H1 (cell line): ENCODE measurements at regions not wholly inside any gene's neighbourhood (a gene's known extent, or its start where the extent isn't known, plus 50 kb on each side); places are given as distances from the start of the nearest gene placed in this dataset.

Source experiments
- CTCF ChIA-PET: fragments of 300-600 bp; sonication (Branson Sonifier 250); formaldehyde crosslinking; loops from one replicate; lab custom pipeline; 2021; ENCODE audit not compliant: partially characterized antibody; lab: Charles Lee
- POLR2A ChIA-PET: fragments of 300-600 bp; sonication (Branson Sonifier 250); formaldehyde crosslinking; loops from one replicate; lab custom pipeline; 2021; ENCODE audit warnings: inconsistent platforms; ENCODE audit not compliant: partially characterized antibody; lab: Charles Lee
- DNase-seq, 2 experiments: peaks; one replicate each; pipeline versions ENCODE4 v3.0.0 to v3.0.0-alpha.2; 2010 to 2022; ENCODE audit warnings: low spot score in 2 of 2, low read depth in 1 of 2, mixed read lengths in 1 of 2
- FAIRE-seq: peaks from 2 replicates; lab custom pipeline; 2011; peaks lifted over from hg19 to GRCh38; lab: Jason Lieb, UNC
- H2AFZ ChIP-seq: 2 replicates; pipeline ENCODE4 v1.8.1; 2012; ENCODE audit warnings: low read length, inconsistent platforms
- H2AK5ac ChIP-seq: 2 replicates; pipeline ENCODE4 v1.6.1; 2013; ENCODE audit warnings: low read depth, low read length
- H2BK120ac ChIP-seq: replicated peaks from 2 replicates; pipeline ENCODE3; 2013; ENCODE audit warnings: low read depth, low read length, inconsistent platforms
- H2BK12ac ChIP-seq: 2 replicates; pipeline ENCODE4 v1.6.1; 2013; ENCODE audit warnings: low read depth, low read length
- H2BK15ac ChIP-seq: 2 replicates; pipeline ENCODE4 v1.6.1; 2013; ENCODE audit warnings: low read length
- H2BK20ac ChIP-seq: 2 replicates; pipeline ENCODE4 v1.6.1; 2013; ENCODE audit warnings: low read length
- H2BK5ac ChIP-seq: 2 replicates; pipeline ENCODE4 v1.6.1; 2013; ENCODE audit warnings: low read depth, low read length
- H3K14ac ChIP-seq: 2 replicates; pipeline ENCODE4 v1.6.1; 2013; ENCODE audit warnings: inconsistent platforms; ENCODE audit not compliant: insufficient read length
- H3K18ac ChIP-seq: 2 replicates; pipeline ENCODE4 v1.6.1; 2013; ENCODE audit warnings: low read length; ENCODE audit errors: extremely low read depth
- H3K23ac ChIP-seq: 2 replicates; pipeline ENCODE4 v1.6.1; 2013; ENCODE audit warnings: inconsistent platforms; ENCODE audit not compliant: insufficient read length
- H3K23me2 ChIP-seq: 2 replicates; pipeline ENCODE4 v1.6.1; 2013; ENCODE audit warnings: low read depth, low read length
- H3K27ac ChIP-seq: 2 replicates; pipeline ENCODE4 v1.6.1; 2011; ENCODE audit warnings: low read depth, low read length, inconsistent platforms
- H3K27me3 ChIP-seq, 4 experiments: replicated peaks in 1 of 4; 1 replicate in 1 of 4; 2 replicates in 3 of 4; pipeline versions ENCODE4 v1.6.1 to v1.8.1; 2011 to 2013; ENCODE audit warnings: low read length in 3 of 4, mild to moderate bottlenecking in 3 of 4, inconsistent platforms in 2 of 4, mixed read lengths in 2 of 4, moderate library complexity in 1 of 4; ENCODE audit not compliant: control insufficient read depth in 3 of 4, insufficient read depth in 3 of 4; ENCODE audit errors: extremely low read depth in 1 of 4
- H3K36me3 ChIP-seq, 4 experiments: 2 replicates each; pipeline versions ENCODE4 v1.6.1 to v1.8.1; 2011 to 2013; ENCODE audit warnings: mild to moderate bottlenecking in 4 of 4, low read length in 3 of 4, moderate library complexity in 2 of 4, control low read depth in 1 of 4, inconsistent platforms in 1 of 4; ENCODE audit not compliant: insufficient read depth in 4 of 4, control insufficient read depth in 2 of 4
- H3K4ac ChIP-seq: replicated peaks from 2 replicates; pipeline ENCODE3; 2013; ENCODE audit warnings: low read length, low read depth, mixed read lengths, inconsistent platforms; ENCODE audit not compliant: insufficient read length
- H3K4me1 ChIP-seq, 4 experiments: replicated peaks in 1 of 4; 1 replicate in 1 of 4; 2 replicates in 3 of 4; pipeline versions ENCODE4 v1.6.1 to v1.8.1; 2011 to 2013; ENCODE audit warnings: low read length in 3 of 4, inconsistent platforms in 2 of 4, mixed read lengths in 1 of 4; ENCODE audit not compliant: insufficient read depth in 4 of 4, control insufficient read depth in 3 of 4
- H3K4me2 ChIP-seq, 2 experiments: 2 replicates each; pipeline versions ENCODE4 v1.6.1 to v1.8.1; 2011 to 2013; ENCODE audit warnings: low read depth in 2 of 2, low read length in 2 of 2, control low read depth in 1 of 2, inconsistent platforms in 1 of 2, mild to moderate bottlenecking in 1 of 2; ENCODE audit not compliant: insufficient read depth in 1 of 2
- H3K4me3 ChIP-seq, 4 experiments: fragments of 200-600, 300-600 bp in 1 of 4; sonication (generic), shearing (Covaris generic), sonication (Bioruptor Twin) in 1 of 4; 2 replicates each; pipeline versions ENCODE4 v1.5.1 to v1.8.1; 2011 to 2016; ENCODE audit warnings: low read length in 4 of 4, low read depth in 3 of 4, control low read depth in 2 of 4, inconsistent platforms in 2 of 4, mild to moderate bottlenecking in 2 of 4, mixed read lengths in 1 of 4, moderate library complexity in 1 of 4; ENCODE audit not compliant: insufficient read depth in 2 of 4; ENCODE audit errors: extremely low read depth in 1 of 4
- H3K56ac ChIP-seq: replicated peaks from 2 replicates; pipeline ENCODE3; 2013; ENCODE audit warnings: low read depth, mild to moderate bottlenecking, mixed read lengths, low read length, inconsistent platforms; ENCODE audit not compliant: insufficient read length
- H3K79me1 ChIP-seq: 2 replicates; pipeline ENCODE4 v1.6.1; 2013; ENCODE audit warnings: low read depth, low read length, control low read depth
- H3K79me2 ChIP-seq, 2 experiments: 2 replicates each; pipeline versions ENCODE4 v1.6.1 to v1.8.1; 2012 to 2013; ENCODE audit warnings: low read length in 2 of 2, mild to moderate bottlenecking in 2 of 2, inconsistent platforms in 1 of 2; ENCODE audit not compliant: insufficient read depth in 2 of 2, control insufficient read depth in 1 of 2
- H3K9ac ChIP-seq, 4 experiments: replicated peaks in 1 of 4; 1 replicate in 1 of 4; 2 replicates in 3 of 4; pipeline versions ENCODE4 v1.6.1 to v1.8.1; 2011 to 2013; ENCODE audit warnings: low read depth in 3 of 4, low read length in 3 of 4, control low read depth in 2 of 4, mild to moderate bottlenecking in 2 of 4, moderate library complexity in 2 of 4, inconsistent platforms in 1 of 4; ENCODE audit errors: extremely low read depth in 1 of 4
- H3K9me3 ChIP-seq, 2 experiments: 2 replicates each; pipeline versions ENCODE4 v1.6.1 to v1.8.1; 2012 to 2013; ENCODE audit warnings: mild to moderate bottlenecking in 2 of 2, moderate library complexity in 2 of 2, control low read depth in 1 of 2, inconsistent platforms in 1 of 2, low read depth in 1 of 2, low read length in 1 of 2, mixed read lengths in 1 of 2; ENCODE audit not compliant: insufficient read depth in 2 of 2
- H4K20me1 ChIP-seq, 2 experiments: replicated peaks in 1 of 2; 2 replicates each; pipeline versions ENCODE3 to v1.8.1; 2011 to 2013; ENCODE audit warnings: inconsistent platforms in 2 of 2, low read length in 2 of 2, mild to moderate bottlenecking in 1 of 2; ENCODE audit not compliant: insufficient read depth in 2 of 2, control insufficient read depth in 1 of 2
- H4K5ac ChIP-seq: 2 replicates; pipeline ENCODE4 v1.6.1; 2013; ENCODE audit warnings: low read length, low read depth, mixed read lengths, inconsistent platforms; ENCODE audit not compliant: insufficient read length
- H4K8ac ChIP-seq: 2 replicates; pipeline ENCODE4 v1.8.0; 2013; ENCODE audit warnings: mild to moderate bottlenecking, moderate library complexity, low read length, inconsistent platforms; ENCODE audit not compliant: insufficient read depth; ENCODE audit errors: extremely low read depth
- H4K91ac ChIP-seq: replicated peaks from 2 replicates; pipeline ENCODE3; 2013; ENCODE audit warnings: low read length, mixed read lengths, inconsistent platforms; ENCODE audit not compliant: insufficient read length
- CTCF ChIP-seq, 3 experiments: IDR thresholded peaks; 1 replicate in 2 of 3; 2 replicates in 1 of 3; pipeline versions ENCODE4 v1.5.1 to v1.6.1; 2011; ENCODE audit warnings: low read length in 3 of 3, mild to moderate bottlenecking in 3 of 3, inconsistent platforms in 2 of 3, low read depth in 1 of 3, moderate library complexity in 1 of 3; ENCODE audit not compliant: insufficient read depth in 1 of 3; ENCODE audit errors: control extremely low read depth in 1 of 3
- RNF2 ChIP-seq: fragments of 200-900, 300-1000 bp; sonication (generic); IDR thresholded peaks from 2 replicates; pipeline ENCODE4 v1.7.1; 2016; ENCODE audit warnings: borderline replicate concordance, low read depth, mild to moderate bottlenecking, antibody characterized with exemption, low read length; ENCODE audit not compliant: poor library complexity, severe bottlenecking; ENCODE audit errors: missing control alignments
- WGBS, 2 experiments: shearing (Covaris generic) in 1 of 2; methylation state at CpG; one replicate each; pipeline versions ENCODE4 v1.1.6 to v1.1.7; 2013 to 2015; ENCODE audit warnings: low lambda C conversion rate in 2 of 2, mixed read lengths in 2 of 2, inconsistent platforms in 1 of 2, low coverage in 1 of 2, missing lambda C conversion rate in 1 of 2; ENCODE audit not compliant: insufficient replicate concordance in 2 of 2, insufficient coverage in 1 of 2, insufficient read length in 1 of 2; ENCODE audit errors: extremely low coverage in 1 of 2, missing lambda C conversion rate in 1 of 2; 5-methylcytosine and 5-hydroxymethylcytosine counted together

DNA sequence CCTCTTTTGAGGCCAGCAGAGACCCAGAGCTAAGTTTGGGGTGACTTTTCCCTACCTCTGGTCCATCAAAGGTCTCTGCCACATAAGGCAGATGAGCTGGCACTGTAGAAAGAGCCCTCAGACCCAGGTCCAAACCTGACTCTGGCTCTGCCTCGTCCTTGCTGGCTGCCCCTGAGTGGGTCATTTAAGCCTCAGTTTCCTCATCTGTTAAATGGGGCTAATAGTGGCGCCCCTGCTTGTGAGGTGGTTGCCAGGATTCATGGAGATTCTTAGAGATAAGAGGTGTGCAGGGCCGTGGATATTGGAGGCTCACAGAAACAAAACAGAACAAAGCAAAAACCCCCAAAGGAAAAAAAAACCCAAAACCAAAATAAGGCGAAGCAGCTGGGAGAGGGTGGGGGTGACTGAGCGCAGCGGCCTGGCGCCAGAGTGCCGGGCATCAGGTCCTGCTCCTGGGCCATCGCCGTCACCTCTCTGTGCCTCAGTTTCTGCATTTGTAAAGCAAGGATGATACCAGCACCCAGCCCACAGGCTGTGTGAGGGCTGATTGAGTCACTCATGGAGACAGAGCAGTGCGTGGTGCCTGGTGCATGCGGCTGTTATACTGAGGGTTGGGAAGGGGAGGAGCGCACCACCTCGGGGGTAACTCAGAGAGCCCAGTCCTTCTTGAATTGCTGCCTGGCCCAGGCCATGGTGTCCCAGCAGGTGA is 133.8 kb upstream of the PTPN1 start:
- Histone ChIP-seq H3K56ac (no peak overlapping the region), H3K4me3 (no peak overlapping the region), H3K27me3 (no peaks in the 10 kb centered on the region), H3K14ac (no peak overlapping the region), H2BK12ac (no peak overlapping the region), H3K4me1 (peaks cover 0 to 3% (median 0%) of the 10 kb centered on the region in 4 experiments; a peak in 2 of 7 replicates), H4K8ac (no peak overlapping the region), H3K23me2 (peaks cover 2% of the 10 kb centered on the region; the same call in 1 of the 2 replicates), H2BK15ac (no peak overlapping the region), H2BK5ac (no peak overlapping the region), H2BK120ac (no peak overlapping the region)
- DNase-seq: no peak
- POLR2A ChIA-PET: no interaction called here
- WGBS, 2 experiments: 88% methylated on average over 14 of the region's 14 CpGs; no CpG with 5 or more reads in 1 of the 2 experiments
- TF ChIP-seq RNF2 (no peak), CTCF (IDR thresholded peaks at IDR 0.05; ENCODE audit: control extremely low read depth in 1 of 3, insufficient read depth in 1 of 3, low read depth in 1 of 3, low read length in 3 of 3) (no peak)
- TF ChIP-seq, all 59 proteins: peak for 0
- Histone ChIP-seq H3K36me3 (no peaks in the 10 kb centered on the region), H3K79me2 (no peaks in the 10 kb centered on the region), H3K18ac (no peak overlapping the region), H3K4me2 (no peak overlapping the region), H4K91ac (no peak overlapping the region), H2AFZ (no peak overlapping the region; the same call in 1 of the 2 replicates), H3K23ac (no peak overlapping the region), H2AK5ac (no peak overlapping the region), H2BK20ac (no peak overlapping the region), H3K4ac (no peak overlapping the region), H4K5ac (no peak overlapping the region), H4K20me1 (no peaks in the 10 kb centered on the region), H3K9me3 (no peaks in the 10 kb centered on the region), H3K9ac (no peak overlapping the region), H3K27ac (no peak overlapping the region), H3K79me1 (no peaks in the 10 kb centered on the region)
- no peak for FAIRE-seq
- CTCF ChIA-PET: interaction anchor here (0.6 to 1.0 kb wide), 2 partner anchors 87 to 378 kb away, joined by 3 to 4 read pairs; no protein-coding TSS in a partner anchor
